Tibial nerve (tissue), 4 donors: ENCODE measurements at regions not wholly inside any gene's neighbourhood (a gene's known extent, or its start where the extent isn't known, plus 50 kb on each side); places are given as distances from the start of the nearest gene placed in this dataset.

Experiments
- CTCF ChIP-seq, 5 experiments: fragments of 200-600 bp in 3 of 5; fragments of 450-650 bp in 2 of 5; sonication (generic) in 3 of 5; IDR thresholded peaks; one replicate each; pipeline ENCODE4 v1.5.1; 2016 to 2019; ENCODE audit warnings: antibody characterized with exemption in 5 of 5, mild to moderate bottlenecking in 3 of 5, moderate library complexity in 2 of 5
- EP300 ChIP-seq, 2 donors: sonication (generic); formaldehyde crosslinking; IDR thresholded peaks; one replicate each; pipeline ENCODE4 v1.6.1; 2017; ENCODE audit warnings: antibody characterized with exemption in 2 of 2, mild to moderate bottlenecking in 1 of 2
- POLR2A ChIP-seq, 2 donors: fragments of 450-650 bp; IDR thresholded peaks; one replicate each; pipeline ENCODE4 v1.6.1; 2017; ENCODE audit warnings: antibody characterized with exemption in 2 of 2, mild to moderate bottlenecking in 2 of 2, moderate library complexity in 2 of 2

- no peak for TF ChIP-seq CTCF (IDR thresholded peaks at IDR 0.05)
- TF ChIP-seq EP300 (IDR thresholded peaks at IDR 0.05) = no peak
- TF ChIP-seq POLR2A (IDR thresholded peaks at IDR 0.05) = no peak
Measured at GRCh38 chr14:22434030-22434429, 155.0 kb downstream of the DAD1 start.
